DMS 273 treated with DMSO at 0.1 percent for 48 hours (cell line): ENCODE measurements at regions not wholly inside any gene's neighbourhood (a gene's known extent, or its start where the extent isn't known, plus 50 kb on each side); places are given as distances from the start of the nearest gene placed in this dataset.

ENCODE experiments used
- DNase-seq: peaks from one replicate; lab custom pipeline; 2025; lab: John Stamatoyannopoulos, UW

DNA sequence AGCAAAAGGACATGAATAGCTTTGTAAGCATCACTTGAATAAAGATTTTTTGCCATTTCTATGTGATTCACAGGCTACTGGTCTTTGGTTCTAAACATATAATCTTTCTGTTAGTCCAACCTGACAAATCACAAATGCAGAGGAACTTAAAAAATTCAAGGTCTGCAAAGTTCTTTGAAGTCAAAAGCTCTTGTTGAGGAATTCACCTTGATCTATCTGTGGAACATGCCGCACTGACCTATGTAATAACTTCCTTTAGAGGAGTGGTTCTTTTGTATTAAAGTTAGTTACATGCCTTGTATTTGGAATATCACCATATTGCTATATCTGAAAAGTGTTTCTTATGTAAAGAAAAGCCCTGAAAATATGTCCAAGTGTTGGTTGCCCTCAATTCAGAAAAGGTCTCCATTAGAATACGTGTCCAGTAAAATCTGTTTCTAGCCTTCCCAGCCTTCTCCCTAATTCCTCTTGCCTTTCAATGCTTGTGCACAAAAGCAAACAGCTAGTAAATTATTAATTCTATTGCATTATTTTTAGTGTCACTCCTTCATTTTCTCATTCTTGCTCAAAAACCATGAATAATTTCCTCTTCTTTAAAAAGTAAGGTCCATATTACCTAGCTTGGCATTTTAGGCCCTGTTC is 1192.8 kb downstream of the FLRT2 start:
- DNase-seq, result no peak

DNA sequence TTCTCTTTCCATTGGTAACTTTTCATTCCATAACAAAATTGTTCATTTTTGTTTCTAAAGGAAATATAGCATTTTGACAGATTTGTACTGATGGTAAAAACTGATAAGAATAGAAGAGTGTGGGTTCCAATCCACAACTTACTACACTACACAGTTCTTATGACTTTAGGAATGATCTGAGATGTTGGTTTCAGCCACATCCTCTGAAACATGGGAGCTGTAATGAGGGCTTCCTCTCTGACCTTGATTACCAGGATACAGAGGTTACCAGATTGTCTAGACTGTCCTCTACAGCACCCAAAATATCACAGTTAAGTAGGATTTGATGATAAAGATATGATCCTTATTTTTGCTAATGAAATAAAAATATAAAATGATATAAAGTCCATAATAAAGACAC is 1184.6 kb downstream of the FLRT2 start:
- no peak for DNase-seq

GRCh38 chr14:86714153-86714552 is 1184.2 kb downstream of the FLRT2 start:
- no peak for DNase-seq

DNA sequence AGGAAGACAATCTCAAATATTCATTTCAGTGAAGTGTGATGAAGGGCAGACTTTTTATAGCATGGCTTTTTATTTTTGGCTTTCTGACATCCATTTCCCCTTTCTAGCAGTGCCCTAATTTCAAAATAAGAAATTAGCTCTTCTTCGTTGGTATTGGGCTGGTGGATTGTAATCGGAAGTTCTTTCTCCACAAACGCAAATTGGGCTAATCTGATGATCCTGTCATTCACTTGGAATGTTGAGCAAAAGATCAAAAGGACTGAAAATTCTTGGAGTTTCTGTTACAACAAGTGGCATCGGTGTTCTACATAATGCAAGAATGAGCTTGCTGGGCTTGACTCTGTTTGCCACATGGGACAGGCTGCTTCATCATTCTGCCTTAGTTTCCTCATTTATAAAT is 1182.8 kb downstream of the FLRT2 start:
- DNase-seq, result no peak

DNA sequence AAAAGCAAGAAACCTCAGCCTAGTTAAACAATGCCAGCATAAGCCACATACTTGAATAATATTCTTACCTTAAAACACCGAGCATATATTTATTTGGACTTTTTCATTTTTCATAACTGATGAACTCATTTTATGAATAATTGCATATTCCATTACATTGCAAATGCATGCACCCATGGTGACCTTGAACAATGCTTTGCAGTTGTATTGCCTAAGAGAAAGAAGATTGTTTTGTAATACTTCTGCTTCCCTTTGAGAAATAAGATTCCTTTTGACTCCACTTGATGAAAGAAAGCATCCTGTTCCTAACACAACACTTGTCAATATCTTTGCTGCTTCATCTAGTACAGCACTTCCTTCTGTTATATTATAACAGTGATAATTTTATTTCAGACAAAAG is 1182.2 kb downstream of the FLRT2 start:
- DNase-seq, result no peak

DNA sequence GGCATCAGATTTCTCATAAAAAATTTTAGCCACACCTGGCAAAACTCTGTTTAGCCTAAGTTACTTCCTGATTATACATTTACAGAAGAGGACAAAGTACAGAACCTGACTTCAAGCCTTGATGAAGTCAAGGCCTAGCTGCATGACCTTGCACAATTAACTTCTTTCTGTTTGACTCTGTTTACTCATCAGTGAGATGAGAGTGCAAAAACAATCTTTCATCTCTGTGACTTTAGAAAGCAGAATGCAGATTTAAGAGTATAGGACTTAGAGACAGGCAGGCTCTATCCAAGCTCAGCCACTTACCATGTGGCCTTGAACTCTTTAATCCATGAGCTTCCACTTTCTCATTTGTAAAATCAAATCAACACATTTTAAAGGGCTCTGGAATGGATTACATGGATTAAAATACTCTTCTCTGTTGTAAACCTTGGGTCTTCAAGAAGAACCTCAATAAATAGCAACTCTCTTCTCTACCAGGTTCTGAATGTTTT is 1178.9 kb downstream of the FLRT2 start:
- no peak for DNase-seq

DNA sequence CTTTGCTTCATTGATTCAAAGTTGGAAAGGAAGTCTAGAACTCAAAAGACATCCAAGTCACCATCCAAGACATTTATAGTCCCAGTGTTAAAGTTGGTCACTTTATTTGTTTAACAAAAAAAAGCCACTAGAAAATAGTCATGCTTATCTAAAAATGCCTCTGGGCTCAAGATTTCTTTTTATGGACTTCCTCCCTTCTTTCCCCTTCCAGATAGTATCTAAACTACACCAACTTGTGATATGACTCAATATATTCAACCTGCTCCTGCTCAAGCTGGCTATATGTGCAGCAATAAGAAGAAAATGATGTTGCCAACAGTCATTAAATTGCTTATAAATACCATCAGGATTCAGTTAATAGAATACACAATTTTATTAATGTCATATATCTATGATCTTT is 1177.1 kb downstream of the FLRT2 start:
- no peak for DNase-seq

GRCh38 chr14:86683561-86683960 is 1153.6 kb downstream of the FLRT2 start:
- DNase-seq, result peak; percentile 52

DNA sequence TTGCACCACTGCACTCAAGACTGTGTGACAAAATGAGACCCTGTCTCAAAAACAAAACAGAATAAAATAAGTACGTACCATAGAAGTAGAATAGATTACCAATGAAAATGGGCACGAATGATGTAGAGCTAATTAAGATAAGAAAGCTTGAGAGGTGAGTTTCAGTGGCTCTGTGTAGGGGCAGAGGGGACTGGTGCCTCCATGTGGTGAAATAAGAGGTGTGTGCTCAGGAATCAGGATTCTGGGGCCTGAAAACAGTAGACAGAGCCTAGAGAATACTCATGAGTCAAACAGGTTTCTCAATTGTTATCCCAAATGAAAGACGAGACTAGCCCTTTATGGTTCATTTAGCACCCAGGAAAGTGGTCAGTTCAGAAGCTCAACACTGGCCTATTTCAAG is 1145.1 kb downstream of the FLRT2 start:
- no peak for DNase-seq

GRCh38 chr14:86673523-86673969 is 1143.6 kb downstream of the FLRT2 start:
- DNase-seq, result no peak

DNA sequence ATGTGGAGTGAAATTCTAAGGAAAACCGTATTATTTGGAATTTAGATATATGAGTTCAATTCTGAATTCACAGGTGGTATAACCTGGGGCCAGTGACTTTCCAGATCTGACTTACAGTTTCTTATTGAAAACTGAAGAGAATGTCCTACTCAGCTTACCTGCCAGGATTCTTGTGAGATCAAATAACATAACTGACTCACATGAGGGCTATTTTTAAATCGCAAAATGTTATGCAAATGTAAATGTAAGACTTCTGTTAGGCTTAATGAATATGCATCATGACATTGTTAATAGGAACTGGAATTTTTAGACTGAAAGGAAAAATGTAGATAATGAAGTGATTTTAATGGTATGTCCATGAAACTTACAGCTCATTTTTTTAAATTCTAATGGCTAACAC is 1142.1 kb downstream of the FLRT2 start:
- no peak for DNase-seq

DNA sequence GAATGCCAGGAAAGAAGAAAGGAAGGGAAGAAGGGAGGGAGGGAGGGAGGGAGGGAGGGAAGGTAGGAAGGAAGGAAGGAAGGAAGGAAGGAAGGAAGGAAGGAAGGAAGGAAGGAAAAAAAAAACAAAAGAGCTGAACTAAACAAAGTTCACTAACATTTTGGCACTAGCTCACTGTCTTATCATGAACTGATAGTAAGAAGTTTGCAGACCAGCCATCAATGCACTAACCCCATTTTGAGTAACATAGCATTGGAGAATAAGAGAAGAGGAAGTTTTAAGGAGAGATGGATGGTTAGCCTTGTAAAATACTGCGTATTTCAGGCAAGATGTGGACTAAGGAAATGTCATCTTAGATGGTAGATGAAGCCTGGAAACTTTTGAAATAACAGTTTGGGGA is 1136.0 kb downstream of the FLRT2 start:
- DNase-seq, result no peak

DNA sequence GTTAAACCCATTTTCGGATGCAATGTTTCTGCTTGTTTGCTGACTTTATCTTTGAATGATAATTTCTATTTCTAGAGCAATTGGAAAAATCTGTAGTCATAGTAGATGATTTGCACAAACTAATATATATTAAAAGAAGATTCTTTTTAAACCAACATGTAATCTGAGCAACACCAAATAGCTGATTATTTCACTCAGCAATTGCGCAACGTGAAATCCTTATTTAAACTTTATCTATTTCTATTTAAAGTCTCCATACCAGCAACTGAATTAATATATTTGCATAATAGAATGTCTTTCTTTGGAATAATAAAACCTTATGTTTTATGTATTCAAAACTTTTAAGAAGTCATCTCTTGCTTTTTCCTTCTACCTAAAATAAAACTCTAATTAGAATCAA is 1132.4 kb downstream of the FLRT2 start:
- no peak for DNase-seq

- DNase-seq, result no peak
These were observed 1124.7 kb downstream of the FLRT2 start for GRCh38 chr14:86654558-86655184.

GRCh38 chr14:86652526-86652925 is 1122.6 kb downstream of the FLRT2 start:
- no peak for DNase-seq

GRCh38 chr14:86646696-86647690 is 1117.0 kb downstream of the FLRT2 start:
- DNase-seq, result no peak

- DNase-seq, result no peak
These were observed 1116.2 kb downstream of the FLRT2 start for GRCh38 chr14:86646125-86646524.

- DNase-seq, result no peak
These were observed 1111.4 kb downstream of the FLRT2 start for GRCh38 chr14:86641310-86641709.

- DNase-seq, result no peak
These were observed 1110.3 kb downstream of the FLRT2 start for GRCh38 chr14:86640288-86640687.

DNA sequence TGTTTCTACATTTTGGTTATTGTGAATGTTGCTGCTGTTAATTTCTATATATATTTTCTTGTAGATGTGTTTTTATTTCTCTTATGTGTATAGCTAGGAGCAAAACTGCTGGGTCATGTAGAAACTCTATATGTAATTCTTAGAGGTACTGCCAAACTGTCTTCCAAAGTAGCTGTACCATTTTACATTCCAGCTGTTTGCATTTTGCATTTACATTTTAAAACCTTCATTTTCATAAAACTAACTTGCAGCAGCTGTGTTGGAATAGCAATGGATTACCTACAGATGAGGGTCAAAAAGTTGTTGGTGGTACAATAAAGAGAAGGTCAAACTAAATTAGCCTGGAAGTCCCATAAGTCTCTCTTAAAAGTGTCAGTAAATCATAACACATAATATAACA is 1109.7 kb downstream of the FLRT2 start:
- no peak for DNase-seq

- DNase-seq, result no peak
These were observed 1109.2 kb downstream of the FLRT2 start for GRCh38 chr14:86639146-86639545.

DNA sequence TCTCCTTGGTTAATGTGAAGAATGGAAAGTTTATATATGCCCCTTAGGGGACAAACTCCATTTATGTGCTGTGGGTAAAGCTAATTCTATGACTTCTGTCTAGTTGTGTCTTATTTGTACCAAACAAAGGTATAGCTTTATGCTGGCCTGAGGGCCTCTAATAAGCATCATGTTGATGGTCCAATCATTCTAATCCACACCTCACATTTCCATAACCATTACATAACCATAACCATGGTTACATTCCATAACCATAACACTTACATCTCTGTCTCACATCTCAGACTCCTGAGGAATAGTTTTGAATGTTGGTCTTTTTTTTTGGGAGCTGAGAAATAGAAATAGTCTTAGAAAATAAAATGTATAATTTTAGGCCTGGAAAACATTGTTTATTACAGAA is 1097.1 kb downstream of the FLRT2 start:
- DNase-seq, result no peak

DNA sequence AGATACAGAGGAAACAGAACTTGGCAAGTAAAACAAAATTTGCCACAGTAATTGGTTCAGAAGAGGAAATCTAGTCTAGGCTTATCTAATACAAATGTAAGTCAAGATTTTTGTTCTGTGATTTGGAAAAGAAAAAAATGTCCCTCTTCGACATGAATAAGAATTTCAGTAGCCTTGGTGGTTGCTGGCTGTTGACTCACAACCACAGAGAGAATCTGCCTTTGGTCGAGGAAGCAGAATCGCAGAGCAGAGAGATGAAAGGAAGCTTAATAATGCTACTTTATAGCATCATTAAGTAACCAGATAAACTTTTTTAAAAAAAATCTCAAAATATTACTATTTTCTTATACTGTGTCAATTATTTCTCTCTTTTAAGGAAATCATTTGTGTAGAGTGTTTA is 1096.6 kb downstream of the FLRT2 start:
- no peak for DNase-seq
